Stimulated activated CD8-positive, alpha-beta memory T cell treated with anti-CD3 and anti-CD28 coated beads, Interleukin-7, amount 100 ng/mL, for 4 hours (primary cell): ENCODE measurements at regions not wholly inside any gene's neighbourhood (a gene's known extent, or its start where the extent isn't known, plus 50 kb on each side); places are given as distances from the start of the nearest gene placed in this dataset.
"Not testable (repeated sequence)": the region's sequence is repeated elsewhere in the genome, so short reads cannot be mapped to it uniquely, and the experiment has no call there.

Source experiments
- DNase-seq, 2 donors: peaks; one replicate each; pipeline ENCODE4 v3.0.0-alpha.2; 2020; ENCODE audit warnings: low read depth in 2 of 2

DNA sequence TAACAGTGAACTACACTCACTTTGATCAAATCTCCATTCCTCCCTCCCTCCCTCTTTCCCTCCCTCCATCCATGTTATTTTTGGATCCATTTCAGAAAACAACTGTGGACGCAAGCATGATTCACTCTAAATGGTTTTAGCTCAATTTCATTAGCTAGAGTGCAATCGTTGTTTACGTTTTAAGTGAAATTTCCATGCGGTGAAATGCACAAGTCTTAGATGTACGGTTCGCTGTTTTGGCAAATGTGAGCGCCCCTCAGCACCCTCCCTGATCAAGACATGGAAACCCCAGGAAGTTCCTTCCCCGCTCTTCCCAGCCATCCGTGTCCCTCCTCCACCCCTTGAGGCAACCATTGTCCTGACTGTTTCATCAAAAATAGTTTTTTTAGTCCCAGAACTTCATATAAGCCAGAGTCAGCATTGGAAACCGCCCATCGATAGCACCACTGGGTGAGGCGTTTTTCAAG lies 206.3 kb downstream of the NPIPB11 start:
- not testable (repeated sequence) for DNase-seq

DNA sequence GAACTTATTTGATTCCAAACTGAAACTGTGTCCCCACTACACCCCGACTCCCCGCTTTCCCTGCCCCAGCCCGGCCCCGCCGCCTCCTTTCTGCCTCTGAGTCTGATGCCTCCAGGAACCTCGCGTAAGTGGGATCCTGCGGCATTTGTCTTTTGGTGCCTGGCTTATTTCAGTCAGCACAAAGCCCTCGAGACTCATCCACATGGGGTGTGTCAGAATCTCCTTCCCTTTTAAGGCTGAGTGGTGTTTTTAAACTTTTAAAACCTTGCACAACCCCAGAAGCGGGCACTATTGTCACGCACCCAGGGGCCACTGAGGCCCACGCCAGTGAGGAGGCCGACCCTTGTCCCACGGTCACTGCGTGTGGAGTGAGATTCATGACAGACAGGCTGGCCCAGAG lies 206.9 kb downstream of the NPIPB11 start:
- not testable (repeated sequence) for DNase-seq

DNA sequence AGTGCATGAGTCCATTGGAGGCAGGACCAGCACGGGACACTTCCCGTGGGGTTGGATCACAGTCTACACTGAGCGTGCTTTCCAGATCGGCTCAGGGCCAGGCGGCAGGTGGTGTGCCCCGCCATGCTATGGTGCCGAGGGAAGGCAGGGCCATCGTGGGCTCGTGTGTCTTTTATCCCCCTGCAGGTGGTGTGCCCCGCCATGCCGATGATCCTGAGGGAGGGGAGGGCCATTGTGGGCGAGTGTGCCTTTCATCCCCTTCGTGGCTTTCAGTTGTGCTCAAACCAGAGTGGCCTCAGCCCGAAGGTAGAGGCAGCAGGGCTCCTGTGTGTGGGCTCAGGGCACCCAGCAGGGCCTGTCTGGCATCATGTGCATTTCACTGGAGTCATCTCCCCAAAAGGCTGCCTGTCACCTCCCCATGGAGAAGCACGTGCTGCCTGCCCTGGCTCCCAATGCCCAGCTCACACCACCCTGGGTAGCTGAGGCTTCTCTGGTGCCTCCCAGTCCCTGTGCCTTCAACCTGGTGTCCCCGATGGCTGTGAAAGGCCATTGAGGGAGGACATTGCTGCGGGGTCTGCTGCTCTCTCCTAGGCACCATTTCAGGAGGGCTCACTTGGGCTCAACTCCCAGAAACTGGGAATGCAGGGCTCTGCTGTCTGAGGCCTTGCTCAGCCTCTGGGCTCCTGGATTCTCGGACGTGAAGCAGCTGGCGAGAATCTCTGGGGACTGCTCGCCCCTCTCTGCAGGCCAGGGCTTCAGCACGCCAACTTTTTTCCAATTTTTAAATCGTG lies 207.6 kb downstream of the NPIPB11 start:
- DNase-seq, result no peak

DNA sequence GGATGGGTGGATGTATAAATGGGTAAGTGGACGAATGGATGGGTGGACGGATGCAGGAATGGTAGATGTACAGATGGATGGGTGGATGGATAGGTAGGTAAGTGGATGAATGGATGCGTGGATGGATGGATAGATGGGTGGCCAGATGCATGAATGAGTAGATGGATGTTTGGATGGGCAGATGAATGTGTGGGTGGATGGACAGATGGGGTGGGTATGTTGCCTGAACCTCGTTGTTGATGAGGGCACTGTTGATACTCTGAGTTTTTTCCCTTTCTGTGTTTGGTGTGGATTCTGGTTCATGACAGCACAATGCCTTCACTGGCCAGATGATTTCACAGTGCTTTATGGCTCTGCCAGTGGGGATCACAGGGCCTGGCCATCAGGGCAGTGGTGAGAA lies 208.3 kb downstream of the NPIPB11 start:
- DNase-seq, result no peak

DNA sequence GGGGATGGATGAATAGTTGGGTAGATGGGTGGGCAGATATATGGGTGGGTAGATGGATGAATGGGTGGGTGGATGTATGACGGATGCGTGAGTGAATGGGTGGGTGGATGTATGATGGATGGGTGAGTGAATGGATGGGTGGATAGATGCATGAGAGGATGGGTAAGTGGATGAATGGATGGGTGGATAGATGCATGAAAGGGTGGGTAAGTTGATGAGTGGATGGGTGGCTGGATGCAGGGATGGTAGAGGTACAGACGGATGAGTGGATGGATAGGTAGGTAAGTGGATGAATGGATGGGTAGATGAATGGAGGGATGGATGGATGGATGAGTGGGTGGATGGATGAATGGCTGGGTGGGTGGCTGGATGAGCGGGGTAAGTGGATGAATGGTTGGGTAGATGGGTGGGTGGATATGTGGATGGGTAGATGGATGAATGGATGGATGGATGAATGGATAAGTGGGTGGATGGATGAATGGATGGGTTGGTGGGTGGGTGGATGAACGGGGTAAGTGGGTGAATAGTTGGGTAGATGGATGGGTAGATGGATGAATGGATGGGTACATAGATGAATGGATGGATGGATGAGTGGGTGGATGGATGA lies 208.9 kb downstream of the NPIPB11 start:
- not testable (repeated sequence) for DNase-seq

DNA sequence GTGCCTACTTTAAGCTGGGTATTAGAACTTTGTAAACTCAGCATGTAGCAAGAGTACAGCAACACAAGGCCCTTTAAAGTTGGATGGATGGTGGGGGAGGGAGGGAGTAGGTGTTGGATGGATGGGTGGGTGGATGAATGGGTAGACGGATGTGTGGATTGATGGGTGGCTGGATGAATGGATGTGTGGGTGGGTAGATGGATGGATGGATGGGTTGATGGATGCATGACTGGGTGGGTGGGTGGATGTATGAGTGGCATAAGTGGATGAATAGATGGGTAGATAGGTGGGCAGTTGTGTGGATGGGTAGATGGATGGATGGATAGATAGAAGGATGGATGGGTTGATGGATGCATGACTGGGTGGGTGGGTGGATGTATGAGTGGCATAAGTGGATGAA lies 209.8 kb downstream of the NPIPB11 start:
- DNase-seq, result not testable (repeated sequence)

DNA sequence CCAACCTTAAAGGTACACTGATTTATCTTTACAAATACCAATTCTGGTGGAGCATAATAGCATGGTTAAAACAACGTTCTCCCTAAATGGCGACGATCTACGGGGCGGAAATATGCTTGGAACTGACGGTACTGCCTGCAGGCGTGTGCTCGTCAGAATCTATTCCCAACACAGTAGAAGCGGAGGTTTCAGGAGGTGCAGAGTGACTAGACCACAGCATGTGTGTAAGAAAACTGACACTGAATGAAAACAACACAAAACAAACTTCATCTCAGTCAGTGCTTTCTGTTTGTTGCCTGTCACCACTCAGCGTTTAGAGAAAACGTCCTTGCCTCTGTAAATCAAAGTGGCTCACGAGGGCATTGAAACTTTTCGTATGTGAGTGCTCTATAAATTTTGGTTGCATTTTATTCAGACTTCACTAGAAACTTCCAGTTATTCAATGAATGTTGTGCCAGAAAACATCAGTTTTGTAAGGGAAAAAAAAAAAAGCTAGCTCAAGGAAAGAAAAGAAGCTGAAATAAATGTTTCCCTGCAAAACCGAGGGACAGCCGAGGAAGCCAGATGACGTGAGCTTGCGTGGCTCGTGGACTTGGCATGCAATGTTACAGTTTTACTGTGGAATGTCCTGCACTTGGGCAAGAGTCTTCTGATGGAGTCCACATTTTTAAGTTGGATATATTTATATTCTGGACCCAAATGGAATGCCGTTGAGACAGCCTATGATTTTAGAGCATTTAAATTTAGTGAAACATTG lies 210.4 kb downstream of the LAT start:
- not testable (repeated sequence) for DNase-seq

DNA sequence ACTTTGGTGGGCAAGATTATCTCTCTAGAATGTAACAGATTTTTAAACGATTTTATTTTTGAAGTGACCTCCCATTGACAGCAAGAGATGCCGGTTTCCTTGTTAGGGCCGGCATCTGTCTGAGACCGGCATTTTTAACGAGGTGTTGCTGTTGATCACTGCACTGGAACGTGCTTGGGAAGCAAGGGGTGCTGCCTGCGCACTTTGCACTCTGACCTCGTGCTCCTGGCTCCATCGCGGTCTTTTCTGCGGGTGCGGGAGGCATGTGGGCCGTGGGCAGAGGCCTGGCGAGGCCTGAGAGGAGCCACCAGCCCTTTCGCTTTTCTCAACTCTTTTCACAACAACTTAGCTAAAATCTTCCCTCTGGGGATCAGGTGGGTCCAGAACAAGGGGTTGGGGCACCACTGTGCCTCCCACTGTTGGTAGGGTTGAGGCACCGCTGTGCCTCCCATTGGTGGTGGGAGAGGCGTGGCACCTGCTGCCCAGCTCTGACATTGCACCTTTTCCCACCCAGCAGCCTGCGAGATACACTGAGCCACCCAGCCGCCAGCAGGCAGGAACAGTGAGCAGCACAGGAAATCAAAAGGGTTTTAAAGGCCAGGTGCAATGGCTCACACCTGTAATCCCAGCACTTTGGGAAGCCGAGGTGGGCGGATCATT lies 209.5 kb downstream of the LAT start:
- DNase-seq, result not testable (repeated sequence)

DNA sequence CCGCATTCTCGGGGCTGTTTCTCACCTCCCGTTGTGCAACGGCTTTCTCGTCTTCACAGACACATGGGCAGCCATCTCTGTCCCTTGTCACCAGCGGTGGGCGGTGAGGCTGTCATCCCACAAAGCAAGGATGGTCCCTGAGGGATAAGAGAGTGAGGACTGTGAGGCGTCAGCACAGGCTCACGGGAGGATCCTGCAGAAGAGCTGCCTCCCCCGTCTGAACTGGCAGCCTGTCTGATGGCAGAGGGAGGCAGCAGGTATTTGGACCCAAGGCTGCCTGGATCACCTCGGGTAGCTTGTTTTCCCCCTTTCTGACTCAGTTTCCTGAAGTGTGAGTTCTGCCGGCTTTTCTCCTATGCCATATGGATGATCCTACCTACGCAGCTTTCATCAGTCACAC lies 208.8 kb downstream of the LAT start:
- DNase-seq, result not testable (repeated sequence)

DNA sequence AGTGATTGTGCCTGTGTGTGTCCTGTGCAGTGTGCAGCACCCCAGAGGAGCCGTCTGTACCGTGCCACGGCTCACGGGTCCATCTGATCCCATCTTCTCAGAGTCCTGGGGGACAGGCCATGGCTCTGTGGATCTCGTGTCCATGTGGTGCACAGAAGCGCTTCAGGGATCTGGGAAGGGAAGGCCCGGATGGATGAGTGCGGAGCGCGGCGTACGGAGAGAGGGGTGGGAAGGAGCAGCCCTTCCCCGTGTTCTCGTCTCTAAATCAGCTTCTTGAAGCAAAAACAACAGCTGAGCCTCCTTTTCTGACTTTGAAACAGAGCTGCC lies 208.4 kb downstream of the LAT start:
- DNase-seq, result not testable (repeated sequence)

DNA sequence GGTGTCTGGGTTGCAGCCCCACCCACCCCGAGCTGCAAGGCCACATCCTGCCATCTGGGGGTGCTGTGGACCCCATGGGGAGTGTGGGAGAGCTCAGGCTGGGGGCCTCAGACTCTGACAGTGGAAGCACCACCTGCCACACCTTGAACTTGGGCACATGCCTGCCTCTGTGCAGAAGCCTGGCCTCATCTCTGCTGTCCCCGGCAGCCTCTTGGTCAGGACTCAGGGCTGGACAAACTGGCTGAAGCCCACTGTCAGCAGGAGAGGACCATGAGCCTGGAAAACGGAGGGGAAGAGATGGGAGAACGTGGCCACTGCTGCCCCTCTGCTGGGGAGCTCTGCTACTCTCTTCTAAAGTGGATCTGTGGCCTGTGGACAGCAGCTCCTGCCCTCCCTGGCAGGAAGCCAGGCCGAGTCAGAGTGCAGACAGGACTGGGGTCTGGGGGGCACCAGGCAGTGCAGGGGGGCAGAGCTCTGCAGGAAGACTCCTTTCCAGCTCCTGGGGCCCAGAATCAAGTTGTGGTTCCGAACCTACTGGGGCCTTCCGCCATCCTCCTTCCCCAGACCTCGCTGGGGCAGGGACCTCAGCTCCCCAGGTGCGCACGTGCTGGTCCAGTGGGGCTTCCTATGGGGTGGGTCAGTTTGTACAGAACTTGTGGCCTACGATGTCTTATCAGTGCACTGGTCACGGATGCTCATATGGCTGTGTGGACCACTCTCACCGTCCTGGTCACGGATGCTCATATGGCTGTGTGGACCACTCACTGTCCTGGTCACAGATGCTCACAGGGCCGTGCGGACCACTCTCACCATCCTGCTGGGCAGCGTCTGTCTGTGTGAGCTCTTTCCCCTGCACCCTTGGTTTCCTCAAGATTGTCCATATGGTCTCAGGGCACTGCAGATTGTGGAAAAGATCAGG lies 207.7 kb downstream of the LAT start:
- DNase-seq, result no peak

DNA sequence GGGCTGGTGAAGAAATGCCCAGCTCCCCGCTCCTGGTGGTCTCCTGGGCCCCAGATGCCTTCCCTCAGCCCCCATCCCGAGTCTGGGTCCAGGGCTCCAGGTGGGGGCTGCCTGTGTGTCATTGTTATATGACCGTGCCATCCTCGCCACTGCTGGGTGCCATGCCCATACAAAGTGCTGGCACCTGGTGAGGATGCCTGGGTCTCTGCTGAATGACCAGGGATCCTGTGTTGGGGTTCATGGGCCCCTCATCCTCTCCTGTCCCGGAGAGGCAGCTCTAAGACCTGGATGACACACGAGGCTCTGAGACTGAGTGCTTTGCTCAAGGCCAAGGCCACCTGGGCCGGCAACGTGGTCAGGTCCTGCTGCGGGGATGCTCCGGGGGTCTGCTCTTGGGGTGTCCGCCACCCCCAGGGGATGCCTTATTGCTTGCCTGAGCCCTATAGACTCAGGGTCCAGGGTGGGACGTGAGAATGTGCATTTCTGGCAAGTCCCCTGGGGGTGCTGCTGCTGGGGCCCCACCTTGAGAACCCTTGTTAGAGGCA lies 206.9 kb downstream of the LAT start:
- DNase-seq, result not testable (repeated sequence)

DNA sequence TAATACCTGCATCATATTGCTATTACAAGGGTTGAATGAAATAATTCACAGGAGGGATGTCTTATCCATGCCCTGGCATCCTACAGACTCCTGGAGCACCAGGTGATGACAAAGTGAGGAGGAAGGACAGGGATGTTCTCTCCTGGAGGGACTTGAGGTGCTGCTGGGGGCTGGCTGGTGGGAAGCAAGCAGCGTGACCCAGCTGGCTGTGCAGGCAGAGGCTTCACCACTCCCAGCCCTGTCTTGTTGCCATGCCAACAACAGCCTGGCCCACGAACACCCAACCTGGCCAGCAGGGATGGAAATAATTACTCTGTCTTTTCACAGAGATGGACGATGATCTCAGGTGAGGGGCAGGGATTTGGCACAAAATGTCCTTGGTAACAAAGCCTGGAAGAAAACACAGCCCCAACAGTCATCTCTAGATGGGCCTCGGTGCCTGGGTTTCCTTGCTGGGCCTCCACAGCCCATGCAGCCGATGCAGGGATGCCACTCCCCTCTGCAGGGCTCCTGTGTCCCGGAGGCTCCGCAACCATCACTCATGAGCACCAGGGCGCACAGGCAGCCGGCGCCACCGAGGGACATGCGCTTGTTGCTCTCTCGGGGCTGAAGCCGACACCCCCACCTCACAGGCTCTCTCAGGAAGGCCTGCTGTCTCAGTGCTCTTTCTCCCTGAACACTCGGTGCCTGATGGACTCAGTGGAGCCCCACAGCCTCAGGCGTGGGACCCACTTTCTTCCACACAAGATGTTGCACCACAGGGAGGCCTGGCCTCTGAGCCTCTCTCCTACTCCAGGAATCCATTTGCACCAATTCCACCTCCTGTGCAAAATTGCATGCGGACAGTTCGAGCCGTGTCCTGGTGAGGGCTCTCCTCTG lies 205.9 kb downstream of the LAT start:
- DNase-seq, result not testable (repeated sequence)

DNA sequence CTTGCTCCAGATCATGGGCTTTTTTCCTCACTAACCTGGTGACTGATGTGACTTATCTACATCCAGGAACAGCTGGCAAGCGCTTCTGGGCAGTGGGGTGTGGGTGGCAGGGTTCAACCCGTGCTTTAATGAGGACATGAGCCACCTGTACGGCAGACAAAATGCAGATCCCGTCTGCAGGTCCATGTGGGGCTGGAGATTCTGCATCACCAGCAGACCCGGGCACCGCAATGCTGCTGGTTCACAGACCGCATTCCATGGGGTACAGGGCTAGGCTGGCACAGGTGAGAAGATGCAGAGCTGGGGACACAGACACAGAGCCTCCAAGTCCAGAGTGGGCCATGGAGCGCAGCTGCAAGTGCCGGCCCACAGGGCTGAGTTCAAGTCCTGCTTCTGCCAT lies 204.0 kb downstream of the LAT start:
- DNase-seq, result not testable (repeated sequence)

DNA sequence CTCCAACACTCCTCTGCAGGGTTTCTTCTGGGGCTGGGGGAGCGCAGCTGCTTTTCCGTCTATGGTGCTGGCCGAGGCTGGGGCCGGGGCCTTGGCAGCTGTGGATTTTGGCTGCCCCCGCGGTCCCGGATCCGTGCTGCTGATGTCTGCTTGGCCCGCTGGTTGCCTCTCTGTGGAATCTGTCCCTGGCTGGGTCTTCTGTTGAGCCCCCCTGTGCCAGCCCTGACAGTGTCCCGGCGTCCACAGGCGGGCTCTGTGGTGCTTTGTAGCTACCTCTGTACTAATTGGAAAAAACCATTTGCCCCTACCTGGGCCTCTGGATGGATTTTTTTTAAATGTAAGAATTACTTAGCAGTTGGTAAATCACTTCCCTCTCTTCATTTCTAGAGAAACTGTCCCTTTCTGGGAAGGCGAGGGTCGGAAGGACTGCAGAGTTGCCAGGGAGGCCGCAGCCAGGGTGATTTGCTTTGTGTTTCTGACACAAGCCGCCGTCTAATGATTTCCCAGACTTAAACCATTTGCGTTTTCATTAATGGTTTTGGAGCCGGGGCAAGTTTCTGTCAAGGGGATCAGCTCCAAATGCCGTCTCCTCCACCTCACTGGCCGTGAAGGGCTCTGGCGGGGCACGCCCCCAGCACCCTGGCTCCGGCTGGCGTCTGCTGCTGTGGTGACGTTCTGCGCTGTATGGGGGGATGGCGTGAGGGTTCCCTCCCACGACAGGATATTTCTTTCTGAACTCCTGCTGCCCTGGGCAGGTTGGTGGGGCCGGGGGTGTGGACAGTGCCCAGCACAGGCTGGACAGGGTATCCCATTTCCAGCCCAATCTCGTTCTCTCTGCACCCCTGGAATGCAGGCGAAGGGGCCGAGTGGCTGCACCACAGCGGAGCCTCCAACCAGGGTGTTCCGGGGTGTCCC lies 201.7 kb downstream of the LAT start:
- DNase-seq, result not testable (repeated sequence)

DNA sequence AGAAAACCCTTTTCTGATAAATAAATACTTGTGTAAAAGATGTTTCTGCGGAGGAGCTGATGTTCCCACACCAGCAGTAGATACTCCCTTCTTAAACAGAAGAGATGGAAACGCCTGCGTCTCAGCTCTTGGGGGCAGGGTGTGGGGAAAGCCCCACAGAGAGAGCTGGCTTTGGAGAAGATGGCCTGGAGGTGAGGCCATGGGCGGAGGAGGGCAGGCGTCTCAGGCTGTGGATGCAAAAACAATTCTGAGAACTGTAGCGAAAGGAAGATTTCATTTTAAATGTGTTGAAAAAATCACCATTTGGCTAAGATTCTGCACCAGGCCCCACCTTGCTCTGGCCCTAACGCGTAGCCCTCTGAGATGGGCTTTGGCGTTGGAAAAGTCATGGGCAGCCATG lies 201.0 kb downstream of the LAT start:
- DNase-seq, result not testable (repeated sequence)

DNA sequence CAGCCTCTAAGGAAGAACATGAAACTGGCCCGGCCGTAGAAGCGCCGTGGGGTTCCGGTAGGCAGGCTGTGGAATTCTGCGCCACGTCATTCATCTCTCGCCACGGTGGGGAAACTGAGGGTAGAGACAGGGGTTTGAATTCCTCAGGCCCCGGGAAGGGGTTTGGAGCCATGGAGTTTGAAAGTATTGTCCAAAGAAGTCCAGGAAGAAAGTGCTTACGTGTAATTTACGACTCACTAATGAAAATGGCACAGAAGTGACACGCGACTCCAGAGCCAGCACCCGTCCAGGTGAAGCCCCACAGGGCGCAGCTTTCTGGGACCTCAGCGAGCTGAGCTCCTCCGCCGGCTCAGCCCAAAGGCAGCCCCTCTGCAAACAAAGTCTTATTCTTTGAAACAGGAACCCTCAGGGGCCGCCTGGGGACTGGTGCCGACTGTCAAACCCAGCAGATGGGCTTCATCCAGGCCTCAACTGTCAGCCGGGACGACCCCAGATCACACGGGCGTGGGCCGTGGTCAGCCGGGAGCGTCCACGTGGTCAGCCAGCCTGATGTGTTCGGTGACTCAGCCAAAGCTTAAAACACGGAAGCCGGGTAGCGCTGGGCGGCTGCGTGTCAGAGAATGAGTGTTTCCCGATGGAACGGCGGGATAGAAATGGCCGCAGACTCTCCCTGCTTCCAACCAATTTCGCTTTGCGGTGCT lies 200.0 kb downstream of the LAT start:
- not testable (repeated sequence) for DNase-seq
